OCI-LY3 (cell line): ENCODE measurements at regions not wholly inside any gene's neighbourhood (a gene's known extent, or its start where the extent isn't known, plus 50 kb on each side); places are given as distances from the start of the nearest gene placed in this dataset.

Experiments
- CTCF ChIP-seq: fragments of 200-600, 300-600 bp; sonication (generic); IDR thresholded peaks from 2 replicates; pipeline ENCODE4 v1.5.1; 2014; ENCODE audit warnings: antibody characterized with exemption, low read length, low read depth
- EZH2phosphoT487 ChIP-seq: fragments of 200-600 bp; shearing (Covaris generic); IDR thresholded peaks from 2 replicates; pipeline ENCODE4 v1.6.1; 2018; ENCODE audit warnings: antibody characterized with exemption, mixed run types, low read depth

- TF ChIP-seq CTCF (no peak), EZH2phosphoT487 (no peak)
Observed at GRCh38 chr7:125654076-125654475, 724.5 kb upstream of the POT1 start.
